Caco-2 (cell line): ENCODE measurements at regions not wholly inside any gene's neighbourhood (a gene's known extent, or its start where the extent isn't known, plus 50 kb on each side); places are given as distances from the start of the nearest gene placed in this dataset.

ENCODE experiments used
- BruUV-seq: library from RNA; stranded (reverse); fragments of 400-500 nt; replicated peaks from 2 replicates; lab custom pipeline; 2021; lab: Mats Ljungman, UMichigan
- CTCF ChIA-PET: fragments of 300-600 bp; sonication (Branson Sonifier 250); formaldehyde crosslinking; loops from one replicate; lab custom pipeline; 2022; ENCODE audit warnings: antibody characterized with exemption; lab: Charles Lee
- POLR2A ChIA-PET: fragments of 300-600 bp; sonication (Branson Sonifier 250); formaldehyde crosslinking; loops from one replicate; lab custom pipeline; 2022; ENCODE audit warnings: antibody characterized with exemption; lab: Charles Lee
- DNase-seq, 2 experiments: peaks; one replicate each; pipeline versions ENCODE4 v3.0.0 to v3.0.0-alpha.2; 2020 to 2022
- H3K27me3 ChIP-seq: replicated peaks from 2 replicates; pipeline ENCODE4 v1.6.0; 2011; ENCODE audit warnings: low read length; ENCODE audit not compliant: control insufficient read depth, insufficient read depth
- H3K36me3 ChIP-seq: 2 replicates; pipeline ENCODE4 v1.5.1; 2011; ENCODE audit warnings: low read length; ENCODE audit not compliant: control insufficient read depth, insufficient read depth
- H3K4me1 ChIP-seq: fragments of 250-450 bp; sonication (Bioruptor Pico); 2 replicates; pipeline ENCODE4 v1.5.1; 2020; ENCODE audit warnings: mild to moderate bottlenecking
- H3K4me3 ChIP-seq: 2 replicates; pipeline ENCODE4 v1.5.1; 2011; ENCODE audit warnings: low read depth, mild to moderate bottlenecking, control low read depth, low read length
- H3K9me3 ChIP-seq: fragments of 250-450 bp; sonication (Bioruptor Pico); 2 replicates; pipeline ENCODE4 v1.5.1; 2020; ENCODE audit warnings: mild to moderate bottlenecking, moderate library complexity
- H3K27ac Mint-ChIP-seq: one replicate; pipeline ENCODE4 v1.8.0; 2022; ENCODE audit warnings: mixed read lengths; ENCODE audit not compliant: unreplicated experiment
- H3K27me3 Mint-ChIP-seq: one replicate; pipeline ENCODE4 v1.8.0; 2022; ENCODE audit warnings: mixed read lengths; ENCODE audit not compliant: insufficient read depth, unreplicated experiment
- H3K36me3 Mint-ChIP-seq: one replicate; pipeline ENCODE4 v1.8.0; 2022; ENCODE audit warnings: mild to moderate bottlenecking, mixed read lengths; ENCODE audit not compliant: insufficient read depth, unreplicated experiment
- H3K4me1 Mint-ChIP-seq: one replicate; pipeline ENCODE4 v1.8.0; 2022; ENCODE audit warnings: low read depth, mixed read lengths; ENCODE audit not compliant: unreplicated experiment
- H3K4me3 Mint-ChIP-seq: one replicate; pipeline ENCODE4 v1.8.0; 2022; ENCODE audit warnings: mild to moderate bottlenecking, moderate library complexity, mixed read lengths; ENCODE audit not compliant: unreplicated experiment
- H3K9me3 Mint-ChIP-seq: one replicate; pipeline ENCODE4 v1.8.0; 2022; ENCODE audit warnings: mixed read lengths; ENCODE audit not compliant: unreplicated experiment
- intact Hi-C: fragments of 100-400 bp; cut with micrococcal nuclease; formaldehyde crosslinking; loops from one replicate; pipeline ENCODE4 v1.10.0; 2022; ENCODE audit not compliant: unreplicated experiment
- TF ChIP-seq, protein P1 (sequence below), 2 experiments: fragments of 200-600 bp in 1 of 2; IDR thresholded peaks; 1 replicate in 1 of 2; 2 replicates in 1 of 2; pipeline versions ENCODE4 v1.5.1 to v1.8.0; 2011 to 2022; ENCODE audit warnings: antibody characterized with exemption in 1 of 2, control low read depth in 1 of 2, inconsistent platforms in 1 of 2, low read depth in 1 of 2, low read length in 1 of 2, mild to moderate bottlenecking in 1 of 2, moderate library complexity in 1 of 2; ENCODE audit not compliant: insufficient read depth in 1 of 2, severe bottlenecking in 1 of 2, unreplicated experiment in 1 of 2

- Mint-ChIP-seq H3K4me1 (no peaks in the 10 kb centered on the region), H3K27ac (no peak overlapping the region), H3K9me3 (peaks cover 10% of the 10 kb centered on the region), H3K36me3 (no peaks in the 10 kb centered on the region), H3K4me3 (no peak overlapping the region), H3K27me3 (no peaks in the 10 kb centered on the region)
- Histone ChIP-seq H3K9me3 (peaks cover 5% of the 10 kb centered on the region; the same call in 1 of the 2 replicates), H3K36me3 (no peaks in the 10 kb centered on the region), H3K27me3 (no peaks in the 10 kb centered on the region), H3K4me3 (no peak overlapping the region), H3K4me1 (no peaks in the 10 kb centered on the region)
- BruUV-seq = no TSS peak
- TF ChIP-seq, protein P1, sequence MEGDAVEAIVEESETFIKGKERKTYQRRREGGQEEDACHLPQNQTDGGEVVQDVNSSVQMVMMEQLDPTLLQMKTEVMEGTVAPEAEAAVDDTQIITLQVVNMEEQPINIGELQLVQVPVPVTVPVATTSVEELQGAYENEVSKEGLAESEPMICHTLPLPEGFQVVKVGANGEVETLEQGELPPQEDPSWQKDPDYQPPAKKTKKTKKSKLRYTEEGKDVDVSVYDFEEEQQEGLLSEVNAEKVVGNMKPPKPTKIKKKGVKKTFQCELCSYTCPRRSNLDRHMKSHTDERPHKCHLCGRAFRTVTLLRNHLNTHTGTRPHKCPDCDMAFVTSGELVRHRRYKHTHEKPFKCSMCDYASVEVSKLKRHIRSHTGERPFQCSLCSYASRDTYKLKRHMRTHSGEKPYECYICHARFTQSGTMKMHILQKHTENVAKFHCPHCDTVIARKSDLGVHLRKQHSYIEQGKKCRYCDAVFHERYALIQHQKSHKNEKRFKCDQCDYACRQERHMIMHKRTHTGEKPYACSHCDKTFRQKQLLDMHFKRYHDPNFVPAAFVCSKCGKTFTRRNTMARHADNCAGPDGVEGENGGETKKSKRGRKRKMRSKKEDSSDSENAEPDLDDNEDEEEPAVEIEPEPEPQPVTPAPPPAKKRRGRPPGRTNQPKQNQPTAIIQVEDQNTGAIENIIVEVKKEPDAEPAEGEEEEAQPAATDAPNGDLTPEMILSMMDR (IDR thresholded peaks at IDR 0.05; ENCODE audit: insufficient read depth in 1 of 2, low read depth in 1 of 2, low read length in 1 of 2, severe bottlenecking in 1 of 2, unreplicated experiment in 1 of 2) = no peak
- ChIA-PET CTCF (no interaction called here), POLR2A (no interaction called here)
- intact Hi-C loops = loop anchor here (10.0 kb wide), 2 partner anchors 130 to 380 kb away; no protein-coding TSS in a partner anchor
- no peak for DNase-seq
These were observed 298.5 kb upstream of the CD180 start for GRCh38 chr5:67495072-67495471.

DNA sequence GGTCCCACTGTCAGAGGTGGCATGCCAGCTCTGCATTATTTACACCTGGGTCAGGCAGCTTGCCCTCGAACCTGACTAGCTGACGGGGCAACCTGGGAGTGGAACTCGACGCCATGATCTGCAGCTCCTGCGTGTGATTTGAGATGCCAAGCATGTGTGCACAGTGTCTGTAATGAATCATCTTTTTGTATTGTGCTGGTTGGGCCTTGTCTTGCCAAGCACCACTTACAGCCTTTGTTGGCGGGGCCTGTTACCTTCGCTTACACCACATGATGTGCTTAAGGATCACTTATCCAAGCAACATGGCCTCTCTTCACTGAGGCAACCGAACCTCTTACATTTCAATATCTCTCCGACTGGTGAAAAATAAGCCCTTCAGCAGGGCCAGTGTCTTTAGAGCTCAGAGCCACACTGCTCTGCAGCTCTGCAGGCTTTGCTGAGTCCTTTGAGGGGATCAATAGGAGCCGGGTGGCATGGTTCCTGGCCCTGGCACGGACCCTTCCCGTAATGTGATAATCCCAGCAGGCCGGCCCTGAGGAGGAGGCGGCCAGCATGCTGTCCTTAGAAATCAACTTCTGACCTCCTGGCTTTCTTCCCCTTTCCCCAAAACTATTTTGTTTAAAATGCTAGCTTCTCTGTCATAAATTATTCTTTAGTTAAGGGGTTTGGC lies 297.7 kb upstream of the CD180 start:
- no peak overlapping the region for H3K4me3 ChIP-seq
- H3K36me3 ChIP-seq = no peaks in the 10 kb centered on the region
- no peaks in the 10 kb centered on the region for H3K4me1 ChIP-seq
- intact Hi-C loops = loop anchor here (10.0 kb wide), 2 partner anchors 130 to 380 kb away; no protein-coding TSS in a partner anchor
- Mint-ChIP-seq H3K36me3 (no peaks in the 10 kb centered on the region), H3K9me3 (peaks cover 3% of the 10 kb centered on the region), H3K27me3 (no peaks in the 10 kb centered on the region), H3K27ac (no peak overlapping the region), H3K4me3 (no peak overlapping the region), H3K4me1 (no peaks in the 10 kb centered on the region)
- no peaks in the 10 kb centered on the region for H3K27me3 ChIP-seq
- CTCF ChIA-PET = interaction anchor here (0.5 to 1.1 kb wide), 2 partner anchors 30 to 752 kb away, joined by 3 to 5 read pairs; no protein-coding TSS in a partner anchor
- H3K9me3 ChIP-seq = no peaks in the 10 kb centered on the region
- no peak for DNase-seq
- POLR2A ChIA-PET = no interaction called here
- BruUV-seq = no TSS peak
- TF ChIP-seq, protein P1 (IDR thresholded peaks at IDR 0.05; ENCODE audit: insufficient read depth in 1 of 2, low read depth in 1 of 2, low read length in 1 of 2, severe bottlenecking in 1 of 2, unreplicated experiment in 1 of 2) = no peak

- no peaks in the 10 kb centered on the region for H3K27me3 Mint-ChIP-seq
- POLR2A ChIA-PET = no interaction called here
- no TSS peak for BruUV-seq
These were observed 297.1 kb upstream of the CD180 start for GRCh38 chr5:67493676-67494075.

More at GRCh38 chr5:67493676-67494075, 297.1 kb upstream of the CD180 start:
- no peaks in the 10 kb centered on the region for H3K4me1 Mint-ChIP-seq
- Histone ChIP-seq H3K4me1 (no peaks in the 10 kb centered on the region), H3K36me3 (no peaks in the 10 kb centered on the region), H3K4me3 (no peak overlapping the region), H3K9me3 (no peaks in the 10 kb centered on the region), H3K27me3 (no peaks in the 10 kb centered on the region)
- H3K9me3 Mint-ChIP-seq = no peaks in the 10 kb centered on the region
- CTCF ChIA-PET = interaction anchor here (0.5 to 1.1 kb wide), 2 partner anchors 29 to 753 kb away, joined by 3 to 5 read pairs; no protein-coding TSS in a partner anchor
- DNase-seq = peak; percentile 62 to 64
- intact Hi-C loops = loop anchor here (1.0 to 10.0 kb wide), 5 partner anchors 131 to 759 kb away; no protein-coding TSS in a partner anchor
- H3K4me3 Mint-ChIP-seq = no peak overlapping the region
- peak overlapping the region; percentile 68 for H3K27ac Mint-ChIP-seq
- H3K36me3 Mint-ChIP-seq = no peaks in the 10 kb centered on the region
- TF ChIP-seq, protein P1 (IDR thresholded peaks at IDR 0.05; ENCODE audit: insufficient read depth in 1 of 2, low read depth in 1 of 2, low read length in 1 of 2, severe bottlenecking in 1 of 2, unreplicated experiment in 1 of 2) = peak; percentile 23 to 62
